ENCODE measurements at regions not wholly inside any gene's neighbourhood (a gene's known extent, or its start where the extent isn't known, plus 50 kb on each side); places are given as distances from the start of the nearest gene placed in this dataset.

- Histone ChIP-seq H3K27me3 (ENCODE audit: control insufficient read depth in 3 of 3, insufficient read depth in 3 of 3, low read length in 3 of 3) (peaks cover 0 to 5% (median 0%) of the 10 kb centered on the region in 3 donors), H3K4me3 (ENCODE audit: low read depth in 1 of 3, low read length in 3 of 3) (no peak overlapping the region), H3K36me3 (ENCODE audit: control insufficient read depth in 3 of 3, insufficient read depth in 2 of 3, low read depth in 1 of 3, low read length in 3 of 3) (no peaks in the 10 kb centered on the region), H3K27ac (ENCODE audit: low read depth in 1 of 3, low read length in 2 of 3) (no peak overlapping the region), H3K4me1 (ENCODE audit: control insufficient read depth in 3 of 3, insufficient read depth in 2 of 3, low read depth in 1 of 3, low read length in 2 of 3) (no peaks in the 10 kb centered on the region), H3K9me3 (ENCODE audit: control insufficient read depth in 2 of 2, insufficient read depth in 1 of 2, low read depth in 1 of 2, low read length in 1 of 2) (no peaks in the 10 kb centered on the region)
- WGBS, 3 donors = 52 to 81% (median 65%) methylated on average over 6 to 7 of the region's 7 CpGs
- no peak for FAIRE-seq
- no peak for DNase-seq
Observed at GRCh38 chr6:1464781-1465370, 75.5 kb downstream of the FOXF2 start.

DNA sequence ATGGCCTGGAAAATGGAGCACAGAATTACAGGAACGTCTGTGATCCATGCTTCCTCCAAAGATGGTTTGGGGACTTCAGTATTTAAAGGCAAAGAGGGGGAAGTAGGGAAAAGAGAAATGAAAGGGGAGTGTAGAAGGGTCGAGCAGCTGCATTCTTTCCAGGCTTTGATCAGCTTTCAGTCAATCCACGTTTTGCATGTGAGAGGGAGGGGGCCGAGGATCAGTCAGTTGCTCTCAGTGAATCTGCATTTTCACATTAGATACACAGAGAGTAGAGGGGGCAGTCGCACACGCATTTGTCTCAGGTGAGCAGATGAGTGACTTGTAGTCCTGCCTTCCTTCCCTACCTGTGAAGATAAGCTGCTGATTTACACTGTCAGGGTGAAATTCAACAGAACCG lies 78.8 kb downstream of the FOXF2 start:
- 32 to 37% (median 35%) methylated on average over 7 of the region's 7 CpGs for WGBS, 3 donors
- Histone ChIP-seq H3K36me3 (ENCODE audit: control insufficient read depth in 3 of 3, insufficient read depth in 2 of 3, low read depth in 1 of 3, low read length in 3 of 3) (no peaks in the 10 kb centered on the region), H3K27me3 (ENCODE audit: control insufficient read depth in 3 of 3, insufficient read depth in 3 of 3, low read length in 3 of 3) (peaks cover 0 to 8% (median 0%) of the 10 kb centered on the region in 3 donors), H3K9me3 (ENCODE audit: control insufficient read depth in 2 of 2, insufficient read depth in 1 of 2, low read depth in 1 of 2, low read length in 1 of 2) (no peaks in the 10 kb centered on the region), H3K4me1 (ENCODE audit: control insufficient read depth in 3 of 3, insufficient read depth in 2 of 3, low read depth in 1 of 3, low read length in 2 of 3) (no peaks in the 10 kb centered on the region), H3K4me3 (ENCODE audit: low read depth in 1 of 3, low read length in 3 of 3) (no peak overlapping the region), H3K27ac (ENCODE audit: low read depth in 1 of 3, low read length in 2 of 3) (no peak overlapping the region)
- no peak for FAIRE-seq
- DNase-seq = no peak

- 48 to 73% (median 58%) methylated on average over 3 of the region's 3 CpGs for WGBS, 3 donors
- Histone ChIP-seq H3K27ac (ENCODE audit: low read depth in 1 of 3, low read length in 2 of 3) (no peak overlapping the region), H3K36me3 (ENCODE audit: control insufficient read depth in 3 of 3, insufficient read depth in 2 of 3, low read depth in 1 of 3, low read length in 3 of 3) (no peaks in the 10 kb centered on the region), H3K4me3 (ENCODE audit: low read depth in 1 of 3, low read length in 3 of 3) (no peak overlapping the region), H3K4me1 (ENCODE audit: control insufficient read depth in 3 of 3, insufficient read depth in 2 of 3, low read depth in 1 of 3, low read length in 2 of 3) (no peaks in the 10 kb centered on the region), H3K9me3 (ENCODE audit: control insufficient read depth in 2 of 2, insufficient read depth in 1 of 2, low read depth in 1 of 2, low read length in 1 of 2) (no peaks in the 10 kb centered on the region), H3K27me3 (ENCODE audit: control insufficient read depth in 3 of 3, insufficient read depth in 3 of 3, low read length in 3 of 3) (peaks cover 0 to 5% (median 0%) of the 10 kb centered on the region in 3 donors)
- FAIRE-seq = no peak
- DNase-seq = no peak
Observed at GRCh38 chr6:1470040-1470439, 80.7 kb downstream of the FOXF2 start.

DNA sequence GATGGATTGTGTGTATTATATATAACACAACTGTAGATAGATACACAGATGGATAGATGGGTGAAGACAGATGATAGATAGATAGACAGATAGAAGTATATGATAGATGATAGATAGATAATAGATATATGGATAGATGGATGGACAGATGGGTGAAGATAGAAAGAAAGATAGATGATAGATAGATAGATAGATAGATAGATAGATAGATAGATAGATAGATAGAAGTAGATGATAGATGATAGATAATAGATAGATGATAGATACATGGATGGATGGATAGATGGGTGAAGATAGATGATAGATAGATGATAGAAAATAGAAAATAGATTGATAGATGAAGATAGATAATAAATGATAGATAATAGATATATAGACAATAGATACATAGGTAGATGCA lies 83.3 kb downstream of the FOXF2 start:
- no peak overlapping the region for H3K27ac ChIP-seq (ENCODE audit: low read depth in 1 of 3, low read length in 2 of 3)
- no peak overlapping the region for H3K4me3 ChIP-seq (ENCODE audit: low read depth in 1 of 3, low read length in 3 of 3)
- no peaks in the 10 kb centered on the region for H3K9me3 ChIP-seq (ENCODE audit: control insufficient read depth in 2 of 2, insufficient read depth in 1 of 2, low read depth in 1 of 2, low read length in 1 of 2)
- H3K27me3 ChIP-seq (ENCODE audit: control insufficient read depth in 3 of 3, insufficient read depth in 3 of 3, low read length in 3 of 3) = peaks cover 0 to 5% (median 0%) of the 10 kb centered on the region in 3 donors
- no peak for FAIRE-seq
- H3K36me3 ChIP-seq (ENCODE audit: control insufficient read depth in 3 of 3, insufficient read depth in 2 of 3, low read depth in 1 of 3, low read length in 3 of 3) = no peaks in the 10 kb centered on the region
- no peak for DNase-seq
- H3K4me1 ChIP-seq (ENCODE audit: control insufficient read depth in 3 of 3, insufficient read depth in 2 of 3, low read depth in 1 of 3, low read length in 2 of 3) = no peaks in the 10 kb centered on the region

DNA sequence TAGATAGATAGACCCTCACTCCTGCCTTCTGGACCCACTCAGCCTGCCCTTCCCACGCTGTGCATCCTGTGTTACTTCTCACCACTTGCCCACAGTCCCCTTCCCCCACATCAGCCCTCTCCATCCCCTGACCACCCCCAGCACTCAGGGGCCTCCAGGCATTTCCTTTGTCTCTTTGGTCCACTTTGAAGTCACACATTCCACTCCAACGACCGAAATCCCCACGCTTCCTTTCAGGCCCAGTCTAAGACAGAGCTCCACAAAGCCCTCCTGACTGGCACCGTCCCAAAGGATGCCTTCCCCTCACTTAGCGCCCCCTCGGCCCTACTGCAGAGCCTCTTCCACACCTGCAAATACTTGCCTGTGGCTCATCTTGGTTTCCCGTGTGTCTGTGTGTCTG lies 83.8 kb downstream of the FOXF2 start:
- Histone ChIP-seq H3K27me3 (ENCODE audit: control insufficient read depth in 3 of 3, insufficient read depth in 3 of 3, low read length in 3 of 3) (peaks cover 0 to 5% (median 0%) of the 10 kb centered on the region in 3 donors), H3K9me3 (ENCODE audit: control insufficient read depth in 2 of 2, insufficient read depth in 1 of 2, low read depth in 1 of 2, low read length in 1 of 2) (no peaks in the 10 kb centered on the region), H3K36me3 (ENCODE audit: control insufficient read depth in 3 of 3, insufficient read depth in 2 of 3, low read depth in 1 of 3, low read length in 3 of 3) (no peaks in the 10 kb centered on the region), H3K4me1 (ENCODE audit: control insufficient read depth in 3 of 3, insufficient read depth in 2 of 3, low read depth in 1 of 3, low read length in 2 of 3) (no peaks in the 10 kb centered on the region), H3K4me3 (ENCODE audit: low read depth in 1 of 3, low read length in 3 of 3) (no peak overlapping the region), H3K27ac (ENCODE audit: low read depth in 1 of 3, low read length in 2 of 3) (no peak overlapping the region)
- DNase-seq = no peak
- FAIRE-seq = no peak
- 67 to 73% (median 68%) methylated on average over 8 of the region's 8 CpGs for WGBS, 3 donors

- Histone ChIP-seq H3K4me1 (ENCODE audit: control insufficient read depth in 3 of 3, insufficient read depth in 2 of 3, low read depth in 1 of 3, low read length in 2 of 3) (no peaks in the 10 kb centered on the region), H3K4me3 (ENCODE audit: low read depth in 1 of 3, low read length in 3 of 3) (no peak overlapping the region), H3K27ac (ENCODE audit: low read depth in 1 of 3, low read length in 2 of 3) (no peak overlapping the region), H3K36me3 (ENCODE audit: control insufficient read depth in 3 of 3, insufficient read depth in 2 of 3, low read depth in 1 of 3, low read length in 3 of 3) (no peaks in the 10 kb centered on the region), H3K9me3 (ENCODE audit: control insufficient read depth in 2 of 2, insufficient read depth in 1 of 2, low read depth in 1 of 2, low read length in 1 of 2) (no peaks in the 10 kb centered on the region), H3K27me3 (ENCODE audit: control insufficient read depth in 3 of 3, insufficient read depth in 3 of 3, low read length in 3 of 3) (peaks cover 0 to 5% (median 0%) of the 10 kb centered on the region in 3 donors)
- DNase-seq = no peak
- 55 to 80% (median 74%) methylated on average over 1 of the region's 1 CpG for WGBS, 3 donors
- no peak for FAIRE-seq
Observed at GRCh38 chr6:1473598-1473997, 84.2 kb downstream of the FOXF2 start.

GRCh38 chr6:1474205-1474604 lies 84.8 kb downstream of the FOXF2 start:
- DNase-seq (no peak), FAIRE-seq (no peak)
- H3K9me3 ChIP-seq (ENCODE audit: control insufficient read depth in 2 of 2, insufficient read depth in 1 of 2, low read depth in 1 of 2, low read length in 1 of 2) = no peaks in the 10 kb centered on the region
- no peak overlapping the region for H3K27ac ChIP-seq (ENCODE audit: low read depth in 1 of 3, low read length in 2 of 3)
- peaks cover 0 to 3% (median 0%) of the 10 kb centered on the region in 3 donors for H3K27me3 ChIP-seq (ENCODE audit: control insufficient read depth in 3 of 3, insufficient read depth in 3 of 3, low read length in 3 of 3)
- no peaks in the 10 kb centered on the region for H3K36me3 ChIP-seq (ENCODE audit: control insufficient read depth in 3 of 3, insufficient read depth in 2 of 3, low read depth in 1 of 3, low read length in 3 of 3)
- H3K4me1 ChIP-seq (ENCODE audit: control insufficient read depth in 3 of 3, insufficient read depth in 2 of 3, low read depth in 1 of 3, low read length in 2 of 3) = no peaks in the 10 kb centered on the region
- H3K4me3 ChIP-seq (ENCODE audit: low read depth in 1 of 3, low read length in 3 of 3) = no peak overlapping the region
- 75 to 89% (median 79%) methylated on average over 4 of the region's 4 CpGs for WGBS, 3 donors

- DNase-seq (no peak), FAIRE-seq (no peak)
- peaks cover 0 to 3% (median 0%) of the 10 kb centered on the region in 3 donors for H3K27me3 ChIP-seq (ENCODE audit: control insufficient read depth in 3 of 3, insufficient read depth in 3 of 3, low read length in 3 of 3)
- H3K4me3 ChIP-seq (ENCODE audit: low read depth in 1 of 3, low read length in 3 of 3) = no peak overlapping the region
- H3K27ac ChIP-seq (ENCODE audit: low read depth in 1 of 3, low read length in 2 of 3) = no peak overlapping the region
- no peaks in the 10 kb centered on the region for H3K9me3 ChIP-seq (ENCODE audit: control insufficient read depth in 2 of 2, insufficient read depth in 1 of 2, low read depth in 1 of 2, low read length in 1 of 2)
- no peaks in the 10 kb centered on the region for H3K36me3 ChIP-seq (ENCODE audit: control insufficient read depth in 3 of 3, insufficient read depth in 2 of 3, low read depth in 1 of 3, low read length in 3 of 3)
- no peaks in the 10 kb centered on the region for H3K4me1 ChIP-seq (ENCODE audit: control insufficient read depth in 3 of 3, insufficient read depth in 2 of 3, low read depth in 1 of 3, low read length in 2 of 3)
- WGBS, 3 donors = 73 to 82% (median 80%) methylated on average over 1 of the region's 1 CpG
Observed at GRCh38 chr6:1475174-1475573, 85.8 kb downstream of the FOXF2 start.

DNA sequence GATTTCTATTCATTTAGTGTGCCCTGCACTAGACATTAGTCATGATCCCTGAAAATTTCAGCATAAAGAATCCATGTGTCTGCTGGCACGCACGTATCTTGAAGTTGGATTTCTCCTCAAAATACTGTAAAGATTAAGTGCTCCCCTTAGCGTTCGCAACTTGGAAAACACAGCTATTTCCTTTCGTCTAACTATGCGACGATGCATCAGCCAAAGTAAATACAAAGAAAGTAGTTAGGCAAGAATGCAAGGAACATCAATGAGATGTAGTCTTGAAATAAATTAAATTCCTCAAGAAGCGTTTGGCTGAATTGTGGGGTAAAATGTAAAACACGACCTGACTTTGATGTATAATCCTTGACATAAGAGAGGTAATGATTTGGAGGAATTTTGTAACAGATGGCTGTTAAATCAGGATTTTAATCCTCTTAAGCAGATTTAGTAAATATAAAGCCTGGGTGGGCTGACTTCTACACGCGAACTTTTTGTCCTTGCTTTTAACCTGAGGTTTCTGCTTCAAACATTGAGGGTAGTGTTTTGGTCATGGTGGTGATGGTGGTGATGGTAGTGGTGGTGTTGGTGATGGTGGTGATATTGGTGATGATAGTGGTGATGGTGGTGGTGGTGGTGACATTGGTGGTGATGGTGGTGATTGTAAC lies 88.2 kb downstream of the FOXF2 start:
- H3K27me3 ChIP-seq (ENCODE audit: control insufficient read depth in 3 of 3, insufficient read depth in 3 of 3, low read length in 3 of 3) = no peaks in the 10 kb centered on the region
- no peak overlapping the region for H3K27ac ChIP-seq (ENCODE audit: low read depth in 1 of 3, low read length in 2 of 3)
- 65 to 80% (median 77%) methylated on average over 11 of the region's 11 CpGs for WGBS, 3 donors
- H3K36me3 ChIP-seq (ENCODE audit: control insufficient read depth in 3 of 3, insufficient read depth in 2 of 3, low read depth in 1 of 3, low read length in 3 of 3) = no peaks in the 10 kb centered on the region
- H3K4me1 ChIP-seq (ENCODE audit: control insufficient read depth in 3 of 3, insufficient read depth in 2 of 3, low read depth in 1 of 3, low read length in 2 of 3) = no peaks in the 10 kb centered on the region
- FAIRE-seq = no peak
- DNase-seq = no peak
- H3K9me3 ChIP-seq (ENCODE audit: control insufficient read depth in 2 of 2, insufficient read depth in 1 of 2, low read depth in 1 of 2, low read length in 1 of 2) = no peaks in the 10 kb centered on the region
- H3K4me3 ChIP-seq (ENCODE audit: low read depth in 1 of 3, low read length in 3 of 3) = no peak overlapping the region
